ENCODE measurements at regions not wholly inside any gene's neighbourhood (a gene's known extent, or its start where the extent isn't known, plus 50 kb on each side); places are given as distances from the start of the nearest gene placed in this dataset.

DNA sequence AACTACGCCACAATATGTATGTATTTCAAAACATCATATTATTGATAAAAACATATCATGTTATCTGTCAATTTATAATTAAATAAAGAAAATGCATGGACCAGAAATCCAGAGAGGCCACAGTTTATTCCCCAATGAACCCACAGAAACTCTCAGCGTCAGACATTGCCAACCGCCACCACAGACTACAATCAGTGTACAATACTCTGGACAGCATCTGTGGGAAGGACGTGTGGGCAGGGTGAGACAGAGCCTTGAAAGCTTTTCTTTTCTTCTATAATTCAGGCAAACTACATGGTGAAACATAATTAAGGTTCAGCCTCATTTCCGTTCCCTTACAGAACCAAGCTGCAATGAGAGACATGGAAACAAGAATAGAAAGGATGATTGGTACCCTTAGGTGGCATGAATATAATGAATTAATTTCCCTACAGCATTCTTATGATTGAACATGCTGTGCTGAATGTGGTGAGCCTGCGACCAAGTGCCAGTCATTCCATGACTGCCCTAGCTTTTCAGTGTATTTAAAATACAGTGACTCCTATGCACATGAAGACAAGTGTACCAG lies 909.3 kb downstream of the SORCS1 start:
- TF ChIP-seq, protein P1, sequence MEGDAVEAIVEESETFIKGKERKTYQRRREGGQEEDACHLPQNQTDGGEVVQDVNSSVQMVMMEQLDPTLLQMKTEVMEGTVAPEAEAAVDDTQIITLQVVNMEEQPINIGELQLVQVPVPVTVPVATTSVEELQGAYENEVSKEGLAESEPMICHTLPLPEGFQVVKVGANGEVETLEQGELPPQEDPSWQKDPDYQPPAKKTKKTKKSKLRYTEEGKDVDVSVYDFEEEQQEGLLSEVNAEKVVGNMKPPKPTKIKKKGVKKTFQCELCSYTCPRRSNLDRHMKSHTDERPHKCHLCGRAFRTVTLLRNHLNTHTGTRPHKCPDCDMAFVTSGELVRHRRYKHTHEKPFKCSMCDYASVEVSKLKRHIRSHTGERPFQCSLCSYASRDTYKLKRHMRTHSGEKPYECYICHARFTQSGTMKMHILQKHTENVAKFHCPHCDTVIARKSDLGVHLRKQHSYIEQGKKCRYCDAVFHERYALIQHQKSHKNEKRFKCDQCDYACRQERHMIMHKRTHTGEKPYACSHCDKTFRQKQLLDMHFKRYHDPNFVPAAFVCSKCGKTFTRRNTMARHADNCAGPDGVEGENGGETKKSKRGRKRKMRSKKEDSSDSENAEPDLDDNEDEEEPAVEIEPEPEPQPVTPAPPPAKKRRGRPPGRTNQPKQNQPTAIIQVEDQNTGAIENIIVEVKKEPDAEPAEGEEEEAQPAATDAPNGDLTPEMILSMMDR (IDR thresholded peaks at IDR 0.05): no peak
- TF ChIP-seq ZFX (IDR thresholded peaks at IDR 0.05; ENCODE audit: borderline replicate concordance): no peak

All from 22Rv1 (cell line).